Vagina (tissue), 2 donors: ENCODE measurements at regions not wholly inside any gene's neighbourhood (a gene's known extent, or its start where the extent isn't known, plus 50 kb on each side); places are given as distances from the start of the nearest gene placed in this dataset.

Experiments used
- DNase-seq, 2 donors: peaks; one replicate each; pipeline ENCODE4 v3.0.0-alpha.2; 2017; ENCODE audit errors: extremely low spot score in 2 of 2
- H3K27ac ChIP-seq: fragments of 200-600 bp; sonication (generic); one replicate; pipeline ENCODE4 v1.5.1; 2019
- H3K27me3 ChIP-seq: fragments of 200-600 bp; sonication (generic); one replicate; pipeline ENCODE4 v1.5.1; 2019
- H3K36me3 ChIP-seq, 2 donors: fragments of 200-600 bp; sonication (generic); one replicate each; pipeline ENCODE4 v1.5.1; 2017 to 2019
- H3K4me1 ChIP-seq: fragments of 200-600 bp; sonication (generic); one replicate; pipeline ENCODE4 v1.5.1; 2019
- H3K4me3 ChIP-seq, 2 donors: fragments of 200-600 bp; sonication (generic); 1 replicate in 1 of 2; 2 replicates in 1 of 2; pipeline ENCODE4 v1.5.1; 2016 to 2019
- H3K9me3 ChIP-seq: fragments of 200-600 bp; sonication (generic); one replicate; pipeline ENCODE4 v1.5.1; 2019
- POLR2A ChIP-seq, 2 donors: fragments of 450-650 bp; IDR thresholded peaks; one replicate each; pipeline ENCODE4 v1.6.1; 2017; ENCODE audit warnings: antibody characterized with exemption in 2 of 2, mild to moderate bottlenecking in 2 of 2, moderate library complexity in 2 of 2
- POLR2AphosphoS5 ChIP-seq, 2 donors: sonication (generic); formaldehyde crosslinking; IDR thresholded peaks; one replicate each; pipeline ENCODE4 v1.9.0; 2017; ENCODE audit warnings: antibody characterized with exemption in 2 of 2, mild to moderate bottlenecking in 2 of 2, low read depth in 1 of 2; ENCODE audit not compliant: insufficient read depth in 1 of 2
- intact Hi-C: fragments of 100-400 bp; cut with DNase I; formaldehyde crosslinking; loops from one replicate; pipeline ENCODE4 v1.15.1; 2023
- TF ChIP-seq, protein P1 (sequence below), 3 experiments: fragments of 450-650 bp in 2 of 3; fragments of 200-600 bp in 1 of 3; sonication (generic) in 1 of 3; IDR thresholded peaks; one replicate each; pipeline ENCODE4 v1.5.1; 2017 to 2019; ENCODE audit warnings: antibody characterized with exemption in 3 of 3, mild to moderate bottlenecking in 2 of 3, moderate library complexity in 2 of 3

DNA sequence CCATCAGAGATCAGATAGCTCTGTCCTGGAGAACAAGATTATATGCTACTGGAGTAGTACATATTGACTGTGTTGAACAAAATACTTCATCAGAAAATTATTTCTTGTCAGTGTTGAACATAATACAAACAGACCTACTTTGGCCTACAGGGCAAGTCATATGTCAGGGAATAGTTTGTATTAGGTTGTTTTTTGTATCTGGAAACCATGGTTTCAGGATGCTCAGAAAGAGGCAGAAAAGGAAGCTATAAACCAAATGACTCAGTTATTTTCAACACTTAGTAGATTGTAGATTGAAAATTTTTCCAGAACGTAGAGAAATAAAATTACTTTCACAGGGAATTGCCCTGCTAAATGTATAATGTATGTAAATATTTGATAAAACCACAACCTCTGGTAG, 198.4 kb downstream of the CYB561 start:
- no peaks in the 10 kb centered on the region for H3K27me3 ChIP-seq

DNA sequence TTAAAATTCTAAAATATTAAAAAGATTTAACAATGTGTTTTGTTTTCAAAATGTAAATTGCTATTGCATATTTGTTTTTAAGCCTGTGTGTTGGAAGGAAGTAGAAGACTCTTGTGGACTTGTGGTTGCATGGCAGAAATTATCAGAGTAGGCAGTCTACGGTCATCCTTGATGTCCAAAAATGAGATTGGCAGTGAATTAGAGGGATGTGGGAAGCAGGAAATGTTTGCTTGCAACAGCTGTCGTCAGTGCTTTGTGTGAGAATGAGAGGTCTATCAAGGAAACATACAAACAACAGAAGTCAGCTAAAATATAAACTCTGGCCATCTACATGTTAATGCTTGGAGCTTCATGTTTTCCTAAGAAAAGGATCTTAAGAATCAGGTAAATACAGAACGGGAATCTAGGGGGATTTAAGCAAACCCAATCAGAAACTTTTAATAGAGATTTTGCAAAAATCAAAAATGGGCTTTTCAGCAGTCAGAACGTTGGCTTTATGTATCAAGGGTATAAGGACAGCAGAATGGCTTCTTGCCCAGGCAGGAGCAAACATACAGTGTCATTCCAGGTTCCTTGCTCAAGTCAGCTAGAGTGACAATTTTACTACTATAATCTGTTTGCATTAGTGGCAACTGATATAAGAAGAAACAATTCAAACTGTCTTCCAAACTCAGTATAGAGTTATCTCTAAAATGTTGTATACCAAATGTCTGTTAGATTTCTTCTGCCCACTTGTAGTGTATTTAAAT, 196.7 kb downstream of the CYB561 start:
- TF ChIP-seq POLR2AphosphoS5 (IDR thresholded peaks at IDR 0.05; ENCODE audit: insufficient read depth in 1 of 2, low read depth in 1 of 2) = no peak
- TF ChIP-seq, protein P1, sequence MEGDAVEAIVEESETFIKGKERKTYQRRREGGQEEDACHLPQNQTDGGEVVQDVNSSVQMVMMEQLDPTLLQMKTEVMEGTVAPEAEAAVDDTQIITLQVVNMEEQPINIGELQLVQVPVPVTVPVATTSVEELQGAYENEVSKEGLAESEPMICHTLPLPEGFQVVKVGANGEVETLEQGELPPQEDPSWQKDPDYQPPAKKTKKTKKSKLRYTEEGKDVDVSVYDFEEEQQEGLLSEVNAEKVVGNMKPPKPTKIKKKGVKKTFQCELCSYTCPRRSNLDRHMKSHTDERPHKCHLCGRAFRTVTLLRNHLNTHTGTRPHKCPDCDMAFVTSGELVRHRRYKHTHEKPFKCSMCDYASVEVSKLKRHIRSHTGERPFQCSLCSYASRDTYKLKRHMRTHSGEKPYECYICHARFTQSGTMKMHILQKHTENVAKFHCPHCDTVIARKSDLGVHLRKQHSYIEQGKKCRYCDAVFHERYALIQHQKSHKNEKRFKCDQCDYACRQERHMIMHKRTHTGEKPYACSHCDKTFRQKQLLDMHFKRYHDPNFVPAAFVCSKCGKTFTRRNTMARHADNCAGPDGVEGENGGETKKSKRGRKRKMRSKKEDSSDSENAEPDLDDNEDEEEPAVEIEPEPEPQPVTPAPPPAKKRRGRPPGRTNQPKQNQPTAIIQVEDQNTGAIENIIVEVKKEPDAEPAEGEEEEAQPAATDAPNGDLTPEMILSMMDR (IDR thresholded peaks at IDR 0.05) = no peak
- TF ChIP-seq POLR2A (IDR thresholded peaks at IDR 0.05) = no peak
- no peaks in the 10 kb centered on the region for H3K9me3 ChIP-seq
- H3K4me1 ChIP-seq = no peaks in the 10 kb centered on the region
- no peak for DNase-seq
- H3K27ac ChIP-seq = no peak overlapping the region
- intact Hi-C loops = no loop called here
- no peaks in the 10 kb centered on the region for H3K27me3 ChIP-seq
- no peaks in the 10 kb centered on the region for H3K36me3 ChIP-seq
- H3K4me3 ChIP-seq = no peak overlapping the region

More for the DNA sequence above, 198.4 kb downstream of the CYB561 start:
- intact Hi-C loops = no loop called here
- H3K4me1 ChIP-seq = no peaks in the 10 kb centered on the region
- no peak overlapping the region for H3K4me3 ChIP-seq
- H3K27ac ChIP-seq = no peak overlapping the region
- H3K9me3 ChIP-seq = no peaks in the 10 kb centered on the region
- no peaks in the 10 kb centered on the region for H3K36me3 ChIP-seq
- no peak for DNase-seq
- TF ChIP-seq, protein P1 (IDR thresholded peaks at IDR 0.05) = no peak
- TF ChIP-seq POLR2AphosphoS5 (IDR thresholded peaks at IDR 0.05; ENCODE audit: insufficient read depth in 1 of 2, low read depth in 1 of 2) (no peak), POLR2A (IDR thresholded peaks at IDR 0.05) (no peak)

DNA sequence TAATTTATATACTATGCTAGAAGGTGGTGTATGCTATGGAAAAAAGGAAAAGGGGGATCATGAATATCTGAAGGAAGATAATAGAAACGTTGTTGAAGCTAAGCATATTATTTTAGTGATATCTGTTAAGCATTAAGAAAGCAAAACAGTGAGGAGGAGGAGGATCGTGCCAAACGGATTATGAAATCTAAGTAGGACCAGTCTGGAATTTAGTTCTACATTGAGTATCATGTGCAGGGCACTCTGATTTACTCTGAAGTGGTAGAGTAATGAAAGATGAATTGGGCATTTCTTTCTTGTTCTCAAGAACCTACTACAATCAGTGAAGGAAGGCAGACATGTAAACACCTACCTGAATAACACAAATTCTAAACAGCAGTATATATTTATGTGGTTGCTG, 195.3 kb downstream of the CYB561 start:
- no peak overlapping the region for H3K4me3 ChIP-seq
- no peaks in the 10 kb centered on the region for H3K9me3 ChIP-seq
- intact Hi-C loops = no loop called here
- DNase-seq = no peak
- H3K36me3 ChIP-seq = no peaks in the 10 kb centered on the region
- TF ChIP-seq, protein P1 (IDR thresholded peaks at IDR 0.05) = no peak
- H3K27me3 ChIP-seq = no peaks in the 10 kb centered on the region
- H3K27ac ChIP-seq = no peak overlapping the region
- H3K4me1 ChIP-seq = no peaks in the 10 kb centered on the region

DNA sequence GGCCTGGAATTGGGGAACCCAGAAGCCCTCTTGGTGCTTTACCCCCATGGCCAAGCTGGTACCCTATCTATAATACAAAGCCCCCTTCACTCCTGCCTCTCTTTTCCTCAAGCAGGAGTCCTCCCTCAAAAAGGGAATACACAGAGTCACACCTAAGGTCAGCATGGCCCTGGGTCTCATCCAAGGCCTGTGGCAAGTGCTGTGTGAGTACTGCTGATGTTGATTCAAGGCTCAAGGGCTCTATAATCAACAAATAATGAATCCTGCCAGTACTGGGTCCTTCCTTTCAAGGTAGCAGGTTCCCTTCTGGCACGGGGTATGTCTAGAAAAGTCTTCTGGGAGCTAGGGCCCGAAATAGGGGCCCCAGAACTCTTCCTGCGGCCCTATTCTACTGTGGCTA, 187.3 kb downstream of the CYB561 start:
- H3K4me1 ChIP-seq = no peaks in the 10 kb centered on the region
- H3K27me3 ChIP-seq = no peaks in the 10 kb centered on the region
- H3K36me3 ChIP-seq = no peaks in the 10 kb centered on the region
- intact Hi-C loops = no loop called here
- H3K27ac ChIP-seq = no peak overlapping the region
- no peaks in the 10 kb centered on the region for H3K9me3 ChIP-seq
- no peak for DNase-seq
- H3K4me3 ChIP-seq = no peak overlapping the region
- TF ChIP-seq POLR2A (IDR thresholded peaks at IDR 0.05) (no peak), POLR2AphosphoS5 (IDR thresholded peaks at IDR 0.05; ENCODE audit: insufficient read depth in 1 of 2, low read depth in 1 of 2) (no peak)
- TF ChIP-seq, protein P1 (IDR thresholded peaks at IDR 0.05) = no peak

DNA sequence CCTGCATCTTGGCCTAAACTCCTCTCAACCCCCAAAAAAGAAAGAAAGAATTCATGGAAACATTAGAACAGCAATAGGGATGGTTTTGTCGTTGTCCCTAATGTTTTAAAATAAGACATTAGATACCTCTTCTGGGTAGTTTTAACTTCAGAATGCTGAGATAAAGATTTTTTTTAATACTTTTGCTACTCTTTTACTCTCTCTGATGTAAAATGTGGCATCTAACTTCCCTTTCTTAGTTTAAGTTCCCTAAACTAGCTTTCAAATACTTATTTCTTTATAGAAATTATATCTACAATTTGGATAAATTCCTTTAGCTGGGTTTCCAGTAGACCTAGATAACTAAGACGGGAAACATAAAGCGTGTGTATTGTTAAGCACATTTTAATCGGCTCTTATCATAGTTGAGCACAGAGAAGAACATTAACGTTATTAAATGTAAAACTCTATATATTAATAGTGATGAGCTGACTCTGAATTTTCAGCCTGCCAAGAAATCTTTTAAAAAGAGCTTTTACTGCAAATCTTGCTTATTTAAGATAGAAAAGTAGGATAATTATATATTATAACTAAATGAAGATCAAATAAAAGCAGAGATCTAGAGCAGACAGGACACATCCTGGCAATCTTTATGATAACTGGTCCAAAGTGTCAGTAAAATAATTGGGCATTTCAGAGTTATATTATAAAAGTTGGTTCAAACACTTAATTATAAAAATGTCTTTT, 183.2 kb downstream of the CYB561 start:
- Histone ChIP-seq H3K27ac (no peak overlapping the region), H3K36me3 (peaks cover 0 to 2% of the 10 kb centered on the region in 2 donors), H3K4me1 (no peaks in the 10 kb centered on the region), H3K9me3 (no peaks in the 10 kb centered on the region), H3K27me3 (no peaks in the 10 kb centered on the region), H3K4me3 (no peak overlapping the region)
- TF ChIP-seq POLR2A (IDR thresholded peaks at IDR 0.05) (no peak), POLR2AphosphoS5 (IDR thresholded peaks at IDR 0.05; ENCODE audit: insufficient read depth in 1 of 2, low read depth in 1 of 2) (no peak)
- TF ChIP-seq, protein P1 (IDR thresholded peaks at IDR 0.05) = no peak
- no peak for DNase-seq
- intact Hi-C loops = no loop called here
